ENCODE measurements at regions not wholly inside any gene's neighbourhood (a gene's known extent, or its start where the extent isn't known, plus 50 kb on each side); places are given as distances from the start of the nearest gene placed in this dataset.

- no peak overlapping the region for H4K5ac ChIP-seq (ENCODE audit: low read depth, low read length)
- no peaks in the 10 kb centered on the region for H3K4me1 ChIP-seq (ENCODE audit: control insufficient read depth, insufficient read depth, low read length)
- H3K14ac ChIP-seq (replicated peaks; ENCODE audit: low read depth, low read length): no peak overlapping the region
- no peaks in the 10 kb centered on the region for H3K79me1 ChIP-seq (ENCODE audit: low read depth in 1 of 2, low read length in 2 of 2)
- DNase-seq: no peak
- in situ Hi-C loops (cut with MboI; ENCODE audit: low sequenced_read_pairs) (no loop called here), dilution Hi-C loops (cut with HindIII; ENCODE audit: low sequenced_read_pairs, unreplicated experiment) (no loop called here), intact Hi-C loops (cut with micrococcal nuclease) (no loop called here)
- no peak overlapping the region for H4K8ac ChIP-seq (ENCODE audit: low read depth in 2 of 2, low read length in 2 of 2)
- no peak overlapping the region for H3K27ac ChIP-seq (ENCODE audit: insufficient read depth, low read length)
- H3K4me2 ChIP-seq (ENCODE audit: low read depth, low read length): no peak overlapping the region
- no peak for ATAC-seq (ENCODE audit: low read depth)
- no peak overlapping the region for H2BK20ac ChIP-seq (ENCODE audit: low read depth, low read length)
- H2BK5ac ChIP-seq (ENCODE audit: low read depth, low read length, poor library complexity, severe bottlenecking): no peak overlapping the region
- H2AK5ac ChIP-seq (ENCODE audit: low read depth, low read length): no peak overlapping the region
- no peaks in the 10 kb centered on the region for H4K20me1 ChIP-seq (ENCODE audit: insufficient read depth, low read length)
- H2BK15ac ChIP-seq (ENCODE audit: low read depth, low read length): no peak overlapping the region
- no peaks in the 10 kb centered on the region for H3K27me3 ChIP-seq (ENCODE audit: control insufficient read depth, insufficient read depth, low read length)
- H3K23ac ChIP-seq (ENCODE audit: low read depth, low read length): no peak overlapping the region
- no peak overlapping the region for H3K9ac ChIP-seq (ENCODE audit: low read depth, low read length)
- no peak overlapping the region for H3K56ac ChIP-seq (ENCODE audit: extremely low read depth, insufficient read depth, low read length)
- H3K9me3 ChIP-seq (ENCODE audit: control insufficient read depth, insufficient read depth, low read length): peaks cover 9% of the 10 kb centered on the region
- no peak overlapping the region for H3K18ac ChIP-seq (ENCODE audit: low read depth, low read length)
- ChIA-PET CTCF (interaction anchor here (0.5 kb wide), 1 partner anchor 1004 kb away, joined by 3 read pairs; no protein-coding TSS in a partner anchor), POLR2A (ENCODE audit: unreplicated experiment) (no interaction called here)
- H2BK120ac ChIP-seq (ENCODE audit: low read depth, low read length): no peak overlapping the region
- H3K9me1 ChIP-seq (ENCODE audit: insufficient read depth, low read length): no peaks in the 10 kb centered on the region
- H3K4ac ChIP-seq (ENCODE audit: low read depth, low read length): no peak overlapping the region
- BruUV-seq (replicated peaks): no TSS peak
- H2AK9ac ChIP-seq (replicated peaks; ENCODE audit: low read depth, low read length, poor library complexity): no peak overlapping the region
- TF ChIP-seq ELK1 (IDR thresholded peaks at IDR 0.05; ENCODE audit: borderline replicate concordance, low read depth, low read length): no peak
- no peak for TF ChIP-seq RCOR1 (IDR thresholded peaks at IDR 0.05; ENCODE audit: insufficient replicate concordance, low read length)
- TF ChIP-seq MXI1 (IDR thresholded peaks at IDR 0.05; ENCODE audit: borderline replicate concordance, low read depth, low read length): no peak
- no peak for TF ChIP-seq BHLHE40 (IDR thresholded peaks at IDR 0.05; ENCODE audit: low read depth, low read length)
- no peak for TF ChIP-seq MAZ (IDR thresholded peaks at IDR 0.05; ENCODE audit: borderline replicate concordance, low read depth, low read length)
- no peak for TF ChIP-seq USF2 (IDR thresholded peaks at IDR 0.05; ENCODE audit: low read depth, low read length)
- TF ChIP-seq RAD21 (IDR thresholded peaks at IDR 0.05; ENCODE audit: low read length): no peak
- no peak for TF ChIP-seq CTCF (conservative IDR thresholded peaks at IDR 0.05; ENCODE audit: low read depth, low read length)
- TF ChIP-seq RFX5 (IDR thresholded peaks at IDR 0.05; ENCODE audit: low read depth, low read length): no peak
- TF ChIP-seq MAFK (IDR thresholded peaks at IDR 0.05; ENCODE audit: low read depth, low read length): no peak
- TF ChIP-seq CEBPB (IDR thresholded peaks at IDR 0.05; ENCODE audit: low read depth, low read length): no peak
- TF ChIP-seq FOS (IDR thresholded peaks at IDR 0.05; ENCODE audit: low read depth, low read length): no peak
- no peak for TF ChIP-seq SMC3 (IDR thresholded peaks at IDR 0.05; ENCODE audit: low read depth, low read length)
- no peak for TF ChIP-seq NFE2L2 (IDR thresholded peaks at IDR 0.05; ENCODE audit: low read depth, low read length)
- no peak for TF ChIP-seq POLR2A (IDR thresholded peaks at IDR 0.05; ENCODE audit: low read depth, low read length)
- no peak for TF ChIP-seq CHD1 (IDR thresholded peaks at IDR 0.05; ENCODE audit: low read depth, low read length)
- WGBS, 2 experiments (ENCODE audit: extremely low coverage in 2 of 2, insufficient read length in 1 of 2): no CpG with 5 or more reads among the region's 2 CpGs
- no peak overlapping the region for H2AFZ ChIP-seq (replicated peaks; ENCODE audit: low read length, poor library complexity)
- no peaks in the 10 kb centered on the region for H3K36me3 ChIP-seq (ENCODE audit: control insufficient read depth, insufficient read depth, low read length)
- no peak overlapping the region for H3K4me3 ChIP-seq (ENCODE audit: insufficient read depth, low read depth, low read length)
- H4K91ac ChIP-seq (ENCODE audit: insufficient read depth, low read depth, low read length): no peak overlapping the region
These were observed 223.7 kb upstream of the BCHE start for GRCh38 chr3:166060789-166061479.

Measured in IMR-90 (cell line).